Liver (tissue), 3 donors: ENCODE measurements at regions not wholly inside any gene's neighbourhood (a gene's known extent, or its start where the extent isn't known, plus 50 kb on each side); places are given as distances from the start of the nearest gene placed in this dataset.

Experiments used
- CTCF ChIP-seq: fragments of 150-350 bp; IDR thresholded peaks from 2 replicates; pipeline ENCODE4 v1.5.1; 2017; ENCODE audit warnings: improper control_type of control experiment, low read depth, low read length; ENCODE audit not compliant: missing input control
- EGR1 ChIP-seq, 2 donors: IDR thresholded peaks; 2 replicates each; pipeline ENCODE4 v1.6.1; 2016 to 2018; ENCODE audit warnings: antibody characterized with exemption in 2 of 2, low read depth in 2 of 2
- FOXA2 ChIP-seq: IDR thresholded peaks from 2 replicates; pipeline ENCODE4 v1.6.1; 2016; ENCODE audit warnings: antibody characterized with exemption
- MAX ChIP-seq: IDR thresholded peaks from 2 replicates; pipeline ENCODE4 v1.6.1; 2016; ENCODE audit warnings: antibody characterized with exemption
- REST ChIP-seq: IDR thresholded peaks from 2 replicates; pipeline ENCODE4 v1.6.1; 2016; ENCODE audit warnings: antibody characterized with exemption, mild to moderate bottlenecking
- TAF1 ChIP-seq: conservative IDR thresholded peaks from 2 replicates; pipeline ENCODE4 v1.6.1; 2016; ENCODE audit warnings: antibody characterized with exemption, mild to moderate bottlenecking
- YY1 ChIP-seq: IDR thresholded peaks from 2 replicates; pipeline ENCODE4 v1.6.1; 2016; ENCODE audit warnings: antibody characterized with exemption, mild to moderate bottlenecking
- ZBTB33 ChIP-seq: IDR thresholded peaks from 2 replicates; pipeline ENCODE4 v1.6.1; 2016; ENCODE audit warnings: antibody characterized with exemption
- donor health status: healthy.
- donor health status: healthy.

DNA sequence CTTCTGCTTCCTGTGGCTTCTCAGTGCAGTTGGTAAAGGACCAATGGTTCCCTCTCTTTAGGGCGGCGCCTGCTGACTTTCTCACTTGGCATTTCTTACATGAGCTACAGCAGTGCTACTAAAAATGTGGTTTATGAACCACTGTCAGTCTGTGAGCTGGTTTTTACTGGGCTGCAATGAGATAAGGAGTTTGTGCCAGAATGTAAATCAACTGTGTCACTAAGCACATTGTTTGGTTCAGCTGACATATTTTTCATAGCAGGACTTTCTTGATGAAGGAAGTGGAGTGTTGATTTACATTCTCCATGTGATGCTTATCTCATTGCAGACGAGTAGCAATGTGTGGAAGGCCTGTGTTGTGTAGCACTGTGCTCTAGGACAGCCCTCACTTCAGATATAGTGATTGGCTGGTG is 463.3 kb downstream of the SOX6 start:
- no peak for TF ChIP-seq ZBTB33
- TF ChIP-seq TAF1, result no peak
- no peak for TF ChIP-seq CTCF
- TF ChIP-seq FOXA2, result no peak
- no peak for TF ChIP-seq EGR1 (IDR thresholded peaks at IDR 0.05; ENCODE audit: low read depth in 2 of 2)
- no peak for TF ChIP-seq REST
- no peak for TF ChIP-seq MAX
- TF ChIP-seq YY1, result no peak
